HepG2 (cell line): ENCODE measurements at regions not wholly inside any gene's neighbourhood (a gene's known extent, or its start where the extent isn't known, plus 50 kb on each side); places are given as distances from the start of the nearest gene placed in this dataset.

Source experiments
- BCL6 ChIP-seq: IDR thresholded peaks from 2 replicates; pipeline ENCODE4 v1.6.1; 2016; ENCODE audit warnings: missing genetic modification reagents, missing compliant biosample characterization
- CEBPB ChIP-seq: IDR thresholded peaks from 2 replicates; pipeline ENCODE4 v1.6.1; 2011; ENCODE audit warnings: low read depth, low read length, improper control_type of control experiment, borderline replicate concordance
- LRRFIP1 ChIP-seq: sonication (generic); formaldehyde crosslinking; conservative IDR thresholded peaks from 2 replicates; pipeline ENCODE4 v1.4.0; 2020; ENCODE audit warnings: missing genetic modification reagents
- MXD1 ChIP-seq: sonication (generic); formaldehyde crosslinking; IDR thresholded peaks from 2 replicates; pipeline ENCODE4 v1.4.0; 2020; ENCODE audit warnings: mild to moderate bottlenecking, missing genetic modification reagents
- POLR2AphosphoS5 ChIP-seq: IDR thresholded peaks from 2 replicates; pipeline ENCODE4 v1.6.1; 2012; ENCODE audit warnings: low read depth, low read length
- SAFB2 ChIP-seq: sonication (generic); formaldehyde crosslinking; IDR thresholded peaks from 2 replicates; pipeline ENCODE4 v1.5.1; 2020; ENCODE audit warnings: missing genetic modification reagents, low read depth, mild to moderate bottlenecking, borderline replicate concordance
- ZBTB1 ChIP-seq: sonication (generic); formaldehyde crosslinking; IDR thresholded peaks from 2 replicates; pipeline ENCODE4 v1.4.0; 2020; ENCODE audit warnings: missing genetic modification reagents, borderline replicate concordance
- ZFP37 ChIP-seq: sonication (generic); formaldehyde crosslinking; IDR thresholded peaks from 2 replicates; pipeline ENCODE4 v1.4.0; 2020; ENCODE audit warnings: missing genetic modification reagents, borderline replicate concordance
- ZNF205 ChIP-seq: IDR thresholded peaks from 2 replicates; pipeline ENCODE4 v1.6.1; 2018; ENCODE audit warnings: missing biosample characterization, missing genetic modification reagents

- TF ChIP-seq ZNF205: no peak
- no peak for TF ChIP-seq POLR2AphosphoS5
- TF ChIP-seq CEBPB: no peak
- no peak for TF ChIP-seq MXD1 (CRISPR knock-in tag)
- no peak for TF ChIP-seq BCL6 (CRISPR knock-in tag)
- no peak for TF ChIP-seq ZFP37
- TF ChIP-seq LRRFIP1 (CRISPR knock-in tag): no peak
- TF ChIP-seq SAFB2 (CRISPR knock-in tag): no peak
- no peak for TF ChIP-seq ZBTB1 (CRISPR knock-in tag)
These were observed 55.6 kb upstream of the CCDC85A start for GRCh38 chr2:56128235-56128634.
